K562 (cell line): ENCODE measurements at regions not wholly inside any gene's neighbourhood (a gene's known extent, or its start where the extent isn't known, plus 50 kb on each side); places are given as distances from the start of the nearest gene placed in this dataset.
A peak's percentile ranks its signal among the peaks of the same experiment; 100 is the strongest.

Experiments
- BCLAF1 ChIP-seq, 2 experiments: fragments of 450-650 bp in 1 of 2; IDR thresholded peaks; 2 replicates each; pipeline ENCODE4 v1.6.1; 2011 to 2017; ENCODE audit warnings: low read depth in 2 of 2, antibody characterized with exemption in 1 of 2, borderline replicate concordance in 1 of 2, low read length in 1 of 2, mild to moderate bottlenecking in 1 of 2, mixed read lengths in 1 of 2; ENCODE audit not compliant: control insufficient read depth in 1 of 2
- BHLHE40 ChIP-seq: IDR thresholded peaks from 2 replicates; pipeline ENCODE4 v1.6.1; 2011; ENCODE audit warnings: low read length, improper control_type of control experiment
- C11orf30 ChIP-seq: fragments of 450-650 bp; IDR thresholded peaks from 2 replicates; pipeline ENCODE4 v1.6.1; 2016; ENCODE audit warnings: low read depth, mild to moderate bottlenecking
- CXXC5 ChIP-seq: fragments of 250-450 bp; sonication (Bioruptor Pico); IDR thresholded peaks from 2 replicates; pipeline ENCODE4 v1.8.0; 2022; ENCODE audit warnings: inconsistent platforms, mild to moderate bottlenecking, moderate library complexity
- L3MBTL2 ChIP-seq: fragments of 450-650 bp; IDR thresholded peaks from 2 replicates; pipeline ENCODE4 v1.6.1; 2016; ENCODE audit warnings: mild to moderate bottlenecking, moderate library complexity
- MTA1 ChIP-seq: fragments of 450-650 bp; IDR thresholded peaks from 2 replicates; pipeline ENCODE4 v1.6.1; 2017; ENCODE audit warnings: borderline replicate concordance
- PHF20 ChIP-seq: fragments of 450-650 bp; IDR thresholded peaks from 2 replicates; pipeline ENCODE4 v1.6.1; 2018; ENCODE audit not compliant: partially characterized antibody
- POLR2A ChIP-seq: fragments of 450-650 bp; conservative IDR thresholded peaks from 2 replicates; pipeline ENCODE4 v1.6.1; 2016
- POLR2AphosphoS5 ChIP-seq: IDR thresholded peaks from 2 replicates; pipeline ENCODE4 v1.6.1; 2011; ENCODE audit warnings: mild to moderate bottlenecking, low read depth, low read length, moderate library complexity; ENCODE audit not compliant: control insufficient read depth, insufficient read depth
- RNF2 ChIP-seq: sonication (generic); IDR thresholded peaks from 2 replicates; pipeline ENCODE4 v1.6.1; 2016
- TAF1 ChIP-seq: IDR thresholded peaks from 2 replicates; pipeline ENCODE4 v1.6.1; 2011; ENCODE audit warnings: mild to moderate bottlenecking, low read length, moderate library complexity; ENCODE audit not compliant: insufficient read depth, control insufficient read depth, severe bottlenecking; ENCODE audit errors: extremely low read depth
- TCF3 ChIP-seq: sonication (generic); formaldehyde crosslinking; IDR thresholded peaks from 2 replicates; pipeline ENCODE4 v1.4.0; 2020; ENCODE audit warnings: mild to moderate bottlenecking, missing genetic modification reagents
- TFAM ChIP-seq: fragments of 250-450 bp; sonication (Bioruptor Pico); conservative IDR thresholded peaks from 2 replicates; pipeline ENCODE4 v1.5.0; 2021; ENCODE audit warnings: mild to moderate bottlenecking, moderate library complexity
- TOE1 ChIP-seq, 2 experiments: fragments of 450-650 bp in 1 of 2; sonication (generic) in 1 of 2; formaldehyde crosslinking in 1 of 2; IDR thresholded peaks; 2 replicates each; pipeline versions ENCODE4 v1.7.1 to v1.8.0; 2016 to 2022; ENCODE audit warnings: borderline replicate concordance in 2 of 2, mild to moderate bottlenecking in 2 of 2, antibody characterized with exemption in 1 of 2, inconsistent platforms in 1 of 2, low read depth in 1 of 2, missing genetic modification reagents in 1 of 2, moderate library complexity in 1 of 2
- XRCC4 ChIP-seq: IDR thresholded peaks from one replicate; pipeline ENCODE4 v1.6.1; 2011; ENCODE audit not compliant: insufficient read depth, insufficient read length; ENCODE audit errors: extremely low read depth
- ZNF24 ChIP-seq: fragments of 450-650 bp; IDR thresholded peaks from 2 replicates; pipeline ENCODE4 v1.6.1; 2016
- ZNF77 ChIP-seq: fragments of 250-450 bp; sonication (Bioruptor Pico); IDR thresholded peaks from 2 replicates; pipeline ENCODE4 v1.5.0; 2020
- ZNF785 ChIP-seq: fragments of 250-450 bp; sonication (Bioruptor Pico); IDR thresholded peaks from 2 replicates; pipeline ENCODE4 v1.4.0; 2020; ENCODE audit warnings: mild to moderate bottlenecking
- TF ChIP-seq, protein P1 (sequence below): sonication (generic); IDR thresholded peaks from 2 replicates; pipeline ENCODE4 v1.6.1; 2016
- TF ChIP-seq, protein P2 (sequence below): fragments of 150-350 bp; conservative IDR thresholded peaks from 2 replicates; pipeline ENCODE4 v1.6.1; 2014; ENCODE audit warnings: low read length
- TF ChIP-seq, protein P3 (sequence below): fragments of 250-450 bp; sonication (Bioruptor Pico); IDR thresholded peaks from 2 replicates; pipeline ENCODE4 v1.5.0; 2021

DNA sequence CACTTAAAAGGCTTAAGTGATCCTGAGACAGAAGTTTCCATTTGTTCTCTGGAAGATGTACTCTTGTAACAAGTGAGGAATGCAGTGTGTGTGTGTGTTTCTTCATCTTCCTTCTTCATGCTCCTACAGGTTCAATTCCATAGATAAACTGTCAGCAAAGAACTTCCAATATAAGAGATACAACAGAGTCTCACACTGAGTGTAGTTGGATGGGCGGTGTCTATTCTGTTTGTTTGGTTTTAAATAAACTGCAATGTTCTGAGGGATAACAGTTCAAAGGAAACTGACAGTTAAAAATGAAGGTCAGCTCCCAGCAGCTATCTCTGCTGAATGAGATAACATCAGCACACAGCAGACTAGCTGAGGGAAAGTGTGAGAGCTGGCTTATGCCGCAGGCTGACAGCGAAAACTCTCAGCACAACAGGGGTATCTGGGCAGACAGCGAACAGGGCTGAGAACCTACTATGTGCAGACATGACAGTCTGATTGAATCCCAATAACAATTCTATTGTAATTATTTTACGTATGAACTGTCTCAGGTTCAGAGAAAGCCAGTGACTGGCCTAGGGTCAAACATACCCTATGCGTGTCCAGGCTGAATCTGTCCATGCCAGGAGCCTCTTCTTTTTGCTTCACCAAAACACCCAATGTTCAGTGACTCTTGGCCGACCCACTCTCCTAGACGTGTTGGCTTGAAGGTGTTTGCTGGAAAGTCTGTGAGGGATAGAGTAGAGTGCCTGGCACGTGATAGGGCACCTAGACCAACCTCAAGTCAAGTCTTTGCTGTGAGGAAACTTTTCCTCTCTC lies 201.9 kb upstream of the TRIB2 start (continued):
- TF ChIP-seq, protein P1, sequence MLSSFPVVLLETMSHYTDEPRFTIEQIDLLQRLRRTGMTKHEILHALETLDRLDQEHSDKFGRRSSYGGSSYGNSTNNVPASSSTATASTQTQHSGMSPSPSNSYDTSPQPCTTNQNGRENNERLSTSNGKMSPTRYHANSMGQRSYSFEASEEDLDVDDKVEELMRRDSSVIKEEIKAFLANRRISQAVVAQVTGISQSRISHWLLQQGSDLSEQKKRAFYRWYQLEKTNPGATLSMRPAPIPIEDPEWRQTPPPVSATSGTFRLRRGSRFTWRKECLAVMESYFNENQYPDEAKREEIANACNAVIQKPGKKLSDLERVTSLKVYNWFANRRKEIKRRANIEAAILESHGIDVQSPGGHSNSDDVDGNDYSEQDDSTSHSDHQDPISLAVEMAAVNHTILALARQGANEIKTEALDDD: peak; percentile 63
- TF ChIP-seq MTA1: no peak
- peak; percentile 32; the same call in 1 of the 2 replicates for TF ChIP-seq BHLHE40
- peak; percentile 32; the same call in 1 of the 2 replicates for TF ChIP-seq TCF3 (CRISPR knock-in tag)
- TF ChIP-seq C11orf30: no peak
- TF ChIP-seq BCLAF1 (IDR thresholded peaks at IDR 0.05; ENCODE audit: borderline replicate concordance in 1 of 2, control insufficient read depth in 1 of 2, low read depth in 2 of 2, low read length in 1 of 2): no peak
- no peak for TF ChIP-seq TFAM
- TF ChIP-seq, protein P2, sequence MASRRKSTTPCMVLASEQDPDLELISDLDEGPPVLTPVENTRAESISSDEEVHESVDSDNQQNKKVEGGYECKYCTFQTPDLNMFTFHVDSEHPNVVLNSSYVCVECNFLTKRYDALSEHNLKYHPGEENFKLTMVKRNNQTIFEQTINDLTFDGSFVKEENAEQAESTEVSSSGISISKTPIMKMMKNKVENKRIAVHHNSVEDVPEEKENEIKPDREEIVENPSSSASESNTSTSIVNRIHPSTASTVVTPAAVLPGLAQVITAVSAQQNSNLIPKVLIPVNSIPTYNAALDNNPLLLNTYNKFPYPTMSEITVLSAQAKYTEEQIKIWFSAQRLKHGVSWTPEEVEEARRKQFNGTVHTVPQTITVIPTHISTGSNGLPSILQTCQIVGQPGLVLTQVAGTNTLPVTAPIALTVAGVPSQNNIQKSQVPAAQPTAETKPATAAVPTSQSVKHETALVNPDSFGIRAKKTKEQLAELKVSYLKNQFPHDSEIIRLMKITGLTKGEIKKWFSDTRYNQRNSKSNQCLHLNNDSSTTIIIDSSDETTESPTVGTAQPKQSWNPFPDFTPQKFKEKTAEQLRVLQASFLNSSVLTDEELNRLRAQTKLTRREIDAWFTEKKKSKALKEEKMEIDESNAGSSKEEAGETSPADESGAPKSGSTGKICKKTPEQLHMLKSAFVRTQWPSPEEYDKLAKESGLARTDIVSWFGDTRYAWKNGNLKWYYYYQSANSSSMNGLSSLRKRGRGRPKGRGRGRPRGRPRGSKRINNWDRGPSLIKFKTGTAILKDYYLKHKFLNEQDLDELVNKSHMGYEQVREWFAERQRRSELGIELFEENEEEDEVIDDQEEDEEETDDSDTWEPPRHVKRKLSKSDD: no peak
- no peak for TF ChIP-seq XRCC4
- TF ChIP-seq, protein P3, sequence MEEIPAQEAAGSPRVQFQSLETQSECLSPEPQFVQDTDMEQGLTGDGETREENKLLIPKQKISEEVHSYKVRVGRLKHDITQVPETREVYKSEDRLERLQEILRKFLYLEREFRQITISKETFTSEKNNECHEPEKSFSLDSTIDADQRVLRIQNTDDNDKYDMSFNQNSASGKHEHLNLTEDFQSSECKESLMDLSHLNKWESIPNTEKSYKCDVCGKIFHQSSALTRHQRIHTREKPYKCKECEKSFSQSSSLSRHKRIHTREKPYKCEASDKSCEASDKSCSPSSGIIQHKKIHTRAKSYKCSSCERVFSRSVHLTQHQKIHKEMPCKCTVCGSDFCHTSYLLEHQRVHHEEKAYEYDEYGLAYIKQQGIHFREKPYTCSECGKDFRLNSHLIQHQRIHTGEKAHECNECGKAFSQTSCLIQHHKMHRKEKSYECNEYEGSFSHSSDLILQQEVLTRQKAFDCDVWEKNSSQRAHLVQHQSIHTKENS: no peak
- TF ChIP-seq ZNF24: 0 out of 2 replicates have a peak, but pooled peaks have one; percentile 31
- no peak for TF ChIP-seq POLR2A
- no peak for TF ChIP-seq PHF20
- TF ChIP-seq ZNF77 (CRISPR knock-in tag): no peak
- no peak for TF ChIP-seq ZNF785 (CRISPR knock-in tag)
- TF ChIP-seq L3MBTL2: peak; percentile 65
- TF ChIP-seq RNF2: no peak
- no peak for TF ChIP-seq TOE1 (IDR thresholded peaks at IDR 0.05; ENCODE audit: borderline replicate concordance)
- TF ChIP-seq TOE1 (CRISPR knock-in tag; IDR thresholded peaks at IDR 0.05; ENCODE audit: borderline replicate concordance, low read depth): no peak
- no peak for TF ChIP-seq POLR2AphosphoS5
- 0 out of 2 replicates have a peak, but pooled peaks have one; percentile 23 for TF ChIP-seq CXXC5 (CRISPR knock-in tag)
- no peak for TF ChIP-seq TAF1
